K562 (cell line): ENCODE measurements at regions not wholly inside any gene's neighbourhood (a gene's known extent, or its start where the extent isn't known, plus 50 kb on each side); places are given as distances from the start of the nearest gene placed in this dataset.

ENCODE experiments used
- CEBPB ChIP-seq: fragments of 450-650 bp; IDR thresholded peaks from 2 replicates; pipeline ENCODE4 v1.6.1; 2016; ENCODE audit warnings: missing genetic modification characterization, missing compliant biosample characterization
- ETS1 ChIP-seq: conservative IDR thresholded peaks from 2 replicates; pipeline ENCODE4 v1.6.1; 2011; ENCODE audit warnings: low read depth, mild to moderate bottlenecking, low read length; ENCODE audit not compliant: control insufficient read depth
- HDAC1 ChIP-seq, 2 experiments: fragments of 450-650 bp; IDR thresholded peaks; 2 replicates each; pipeline ENCODE4 v1.6.1; 2016 to 2017; ENCODE audit warnings: inconsistent platforms in 1 of 2, mild to moderate bottlenecking in 1 of 2, moderate library complexity in 1 of 2
- NKRF ChIP-seq: fragments of 450-650 bp; IDR thresholded peaks from 2 replicates; pipeline ENCODE4 v1.6.1; 2016; ENCODE audit warnings: borderline replicate concordance
- RBM34 ChIP-seq: fragments of 200-400 bp; formaldehyde crosslinking; IDR thresholded peaks from 2 replicates; pipeline ENCODE4 v1.6.1; 2018; ENCODE audit warnings: low read length, borderline replicate concordance; ENCODE audit not compliant: insufficient read depth
- TF ChIP-seq, protein P1 (sequence below): fragments of 200-800 bp; sonication (Bioruptor generic); IDR thresholded peaks from 2 replicates; pipeline ENCODE4 v1.6.1; 2016; ENCODE audit warnings: missing genetic modification characterization, missing compliant biosample characterization

GRCh38 chr3:31094048-31094447, 199.6 kb upstream of the GADL1 start (continued):
- TF ChIP-seq NKRF (no peak), RBM34 (no peak), ETS1 (no peak), HDAC1 (IDR thresholded peaks at IDR 0.05) (no peak), CEBPB (tag) (no peak)
- TF ChIP-seq, protein P1, sequence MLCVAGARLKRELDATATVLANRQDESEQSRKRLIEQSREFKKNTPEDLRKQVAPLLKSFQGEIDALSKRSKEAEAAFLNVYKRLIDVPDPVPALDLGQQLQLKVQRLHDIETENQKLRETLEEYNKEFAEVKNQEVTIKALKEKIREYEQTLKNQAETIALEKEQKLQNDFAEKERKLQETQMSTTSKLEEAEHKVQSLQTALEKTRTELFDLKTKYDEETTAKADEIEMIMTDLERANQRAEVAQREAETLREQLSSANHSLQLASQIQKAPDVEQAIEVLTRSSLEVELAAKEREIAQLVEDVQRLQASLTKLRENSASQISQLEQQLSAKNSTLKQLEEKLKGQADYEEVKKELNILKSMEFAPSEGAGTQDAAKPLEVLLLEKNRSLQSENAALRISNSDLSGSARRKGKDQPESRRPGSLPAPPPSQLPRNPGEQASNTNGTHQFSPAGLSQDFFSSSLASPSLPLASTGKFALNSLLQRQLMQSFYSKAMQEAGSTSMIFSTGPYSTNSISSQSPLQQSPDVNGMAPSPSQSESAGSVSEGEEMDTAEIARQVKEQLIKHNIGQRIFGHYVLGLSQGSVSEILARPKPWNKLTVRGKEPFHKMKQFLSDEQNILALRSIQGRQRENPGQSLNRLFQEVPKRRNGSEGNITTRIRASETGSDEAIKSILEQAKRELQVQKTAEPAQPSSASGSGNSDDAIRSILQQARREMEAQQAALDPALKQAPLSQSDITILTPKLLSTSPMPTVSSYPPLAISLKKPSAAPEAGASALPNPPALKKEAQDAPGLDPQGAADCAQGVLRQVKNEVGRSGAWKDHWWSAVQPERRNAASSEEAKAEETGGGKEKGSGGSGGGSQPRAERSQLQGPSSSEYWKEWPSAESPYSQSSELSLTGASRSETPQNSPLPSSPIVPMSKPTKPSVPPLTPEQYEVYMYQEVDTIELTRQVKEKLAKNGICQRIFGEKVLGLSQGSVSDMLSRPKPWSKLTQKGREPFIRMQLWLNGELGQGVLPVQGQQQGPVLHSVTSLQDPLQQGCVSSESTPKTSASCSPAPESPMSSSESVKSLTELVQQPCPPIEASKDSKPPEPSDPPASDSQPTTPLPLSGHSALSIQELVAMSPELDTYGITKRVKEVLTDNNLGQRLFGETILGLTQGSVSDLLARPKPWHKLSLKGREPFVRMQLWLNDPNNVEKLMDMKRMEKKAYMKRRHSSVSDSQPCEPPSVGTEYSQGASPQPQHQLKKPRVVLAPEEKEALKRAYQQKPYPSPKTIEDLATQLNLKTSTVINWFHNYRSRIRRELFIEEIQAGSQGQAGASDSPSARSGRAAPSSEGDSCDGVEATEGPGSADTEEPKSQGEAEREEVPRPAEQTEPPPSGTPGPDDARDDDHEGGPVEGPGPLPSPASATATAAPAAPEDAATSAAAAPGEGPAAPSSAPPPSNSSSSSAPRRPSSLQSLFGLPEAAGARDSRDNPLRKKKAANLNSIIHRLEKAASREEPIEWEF (CRISPR knock-in tag) = no peak
